Ovary (tissue), 7 donors: ENCODE measurements at regions not wholly inside any gene's neighbourhood (a gene's known extent, or its start where the extent isn't known, plus 50 kb on each side); places are given as distances from the start of the nearest gene placed in this dataset.

ENCODE experiments used
- DNase-seq, 5 donors: peaks; one replicate each; pipeline ENCODE4 v3.0.0-alpha.2; 2019 to 2020
- H3K27ac ChIP-seq, 2 donors: fragments of 200-600 bp; one replicate each; pipeline versions ENCODE4 v1.5.1 to v1.8.0; 2019 to 2022
- H3K27me3 ChIP-seq: fragments of 200-600 bp; one replicate; pipeline ENCODE4 v1.8.0; 2022
- H3K36me3 ChIP-seq: fragments of 200-600 bp; sonication (generic); one replicate; pipeline ENCODE4 v1.5.1; 2019
- H3K4me1 ChIP-seq: one replicate; pipeline ENCODE4 v1.8.1; 2013; ENCODE audit warnings: mild to moderate bottlenecking, moderate library complexity; ENCODE audit not compliant: insufficient read depth
- H3K4me3 ChIP-seq: fragments of 200-600 bp; sonication (generic); one replicate; pipeline ENCODE4 v1.5.1; 2017
- H3K9me3 ChIP-seq, 2 donors: fragments of 200-600 bp in 1 of 2; sonication (generic) in 1 of 2; one replicate each; pipeline versions ENCODE4 v1.5.1 to v1.8.1; 2013 to 2019; ENCODE audit warnings: mild to moderate bottlenecking in 1 of 2, moderate library complexity in 1 of 2
- CTCF ChIP-seq, 3 donors: fragments of 450-650 bp in 2 of 3; fragments of 200-600 bp in 1 of 3; IDR thresholded peaks; one replicate each; pipeline versions ENCODE4 v1.5.1 to v1.8.0; 2016 to 2022; ENCODE audit warnings: antibody characterized with exemption in 3 of 3, mild to moderate bottlenecking in 1 of 3
- EP300 ChIP-seq: sonication (generic); formaldehyde crosslinking; IDR thresholded peaks from one replicate; pipeline ENCODE4 v1.6.1; 2017; ENCODE audit warnings: antibody characterized with exemption
- POLR2A ChIP-seq: fragments of 450-650 bp; IDR thresholded peaks from one replicate; pipeline ENCODE4 v1.6.1; 2017; ENCODE audit warnings: antibody characterized with exemption, mild to moderate bottlenecking, moderate library complexity
- WGBS, 3 donors: extraction: QIAGEN DNeasy Blood & Tissue Kit in 1 of 3; methylation state at CpG; one replicate each; pipeline versions ENCODE4 v1.1.5 to v1.1.7; 2013 to 2017; 5-methylcytosine and 5-hydroxymethylcytosine counted together
- intact Hi-C, 4 donors: fragments of 100-400 bp; cut with DNase I; formaldehyde crosslinking; loops; one replicate each; pipeline versions ENCODE4 v1.11.0 to v1.15.1; 2022 to 2023
- donor health status: DM: no; HTN: no; CAD: no; lungs with moderate emphysema.
- donor health status: DM: no; HTN: no; CAD: no.
- donor health status: Bipolar disorder and iron deficiency.
- donor health status: DM: no; HTN: no; CAD: no.
- donor health status: DM: yes; HTN: yes; CAD: no.

GRCh38 chr9:8088477-8088876 is 288.9 kb upstream of the DMAC1 start:
- Histone ChIP-seq H3K27ac (no peak overlapping the region), H3K27me3 (no peaks in the 10 kb centered on the region), H3K36me3 (no peaks in the 10 kb centered on the region), H3K4me3 (no peak overlapping the region), H3K4me1 (no peaks in the 10 kb centered on the region), H3K9me3 (no peaks in the 10 kb centered on the region)
- no peak for DNase-seq
- intact Hi-C loops = no loop called here
- no peak for TF ChIP-seq CTCF (IDR thresholded peaks at IDR 0.05)
- no peak for TF ChIP-seq EP300
- TF ChIP-seq POLR2A = no peak

GRCh38 chr9:8085986-8086385 is 286.4 kb upstream of the DMAC1 start:
- no peak overlapping the region for H3K4me3 ChIP-seq
- no peaks in the 10 kb centered on the region for H3K36me3 ChIP-seq
- no peak for TF ChIP-seq EP300
- no peak for TF ChIP-seq CTCF (IDR thresholded peaks at IDR 0.05)
- no peak for TF ChIP-seq POLR2A
- DNase-seq = no peak
- no peaks in the 10 kb centered on the region for H3K27me3 ChIP-seq
- whole genome bisulfite sequencing, 3 donors = 56 to 62% (median 58%) methylated on average over 1 of the region's 1 CpG
- no peak overlapping the region for H3K27ac ChIP-seq
- no peaks in the 10 kb centered on the region for H3K4me1 ChIP-seq
- no peaks in the 10 kb centered on the region for H3K9me3 ChIP-seq
- intact Hi-C loops = no loop called here

- no peak for DNase-seq
- WGBS, 3 donors = 80 to 85% (median 82%) methylated on average over 7 of the region's 7 CpGs
- Histone ChIP-seq H3K27ac (no peak overlapping the region), H3K27me3 (no peaks in the 10 kb centered on the region), H3K4me1 (no peaks in the 10 kb centered on the region), H3K36me3 (no peaks in the 10 kb centered on the region), H3K9me3 (no peaks in the 10 kb centered on the region), H3K4me3 (no peak overlapping the region)
- TF ChIP-seq POLR2A (no peak), CTCF (IDR thresholded peaks at IDR 0.05) (no peak), EP300 (no peak)
- intact Hi-C loops = no loop called here
Observed at GRCh38 chr9:8078641-8079140, 279.1 kb upstream of the DMAC1 start.

GRCh38 chr9:8074713-8075286 is 275.2 kb upstream of the DMAC1 start:
- H3K27me3 ChIP-seq = no peaks in the 10 kb centered on the region
- no peaks in the 10 kb centered on the region for H3K9me3 ChIP-seq
- H3K4me3 ChIP-seq = no peak overlapping the region
- DNase-seq = no peak
- intact Hi-C loops = no loop called here
- no peaks in the 10 kb centered on the region for H3K4me1 ChIP-seq
- no peak overlapping the region for H3K27ac ChIP-seq
- TF ChIP-seq CTCF (IDR thresholded peaks at IDR 0.05) = no peak
- 62 to 77% (median 68%) methylated on average over 6 of the region's 6 CpGs for WGBS, 3 donors
- H3K36me3 ChIP-seq = no peaks in the 10 kb centered on the region
